Ovary (tissue), 3 donors: ENCODE measurements at regions not wholly inside any gene's neighbourhood (a gene's known extent, or its start where the extent isn't known, plus 50 kb on each side); places are given as distances from the start of the nearest gene placed in this dataset.

Experiments
- EP300 ChIP-seq: sonication (generic); formaldehyde crosslinking; IDR thresholded peaks from one replicate; pipeline ENCODE4 v1.6.1; 2017; ENCODE audit warnings: antibody characterized with exemption
- POLR2A ChIP-seq: fragments of 450-650 bp; IDR thresholded peaks from one replicate; pipeline ENCODE4 v1.6.1; 2017; ENCODE audit warnings: antibody characterized with exemption, mild to moderate bottlenecking, moderate library complexity
- TF ChIP-seq, protein P1 (sequence below), 3 donors: fragments of 450-650 bp in 2 of 3; fragments of 200-600 bp in 1 of 3; IDR thresholded peaks; one replicate each; pipeline versions ENCODE4 v1.5.1 to v1.8.0; 2016 to 2022; ENCODE audit warnings: antibody characterized with exemption in 3 of 3, mild to moderate bottlenecking in 1 of 3
- donor health status: DM: no; HTN: no; CAD: no.

DNA sequence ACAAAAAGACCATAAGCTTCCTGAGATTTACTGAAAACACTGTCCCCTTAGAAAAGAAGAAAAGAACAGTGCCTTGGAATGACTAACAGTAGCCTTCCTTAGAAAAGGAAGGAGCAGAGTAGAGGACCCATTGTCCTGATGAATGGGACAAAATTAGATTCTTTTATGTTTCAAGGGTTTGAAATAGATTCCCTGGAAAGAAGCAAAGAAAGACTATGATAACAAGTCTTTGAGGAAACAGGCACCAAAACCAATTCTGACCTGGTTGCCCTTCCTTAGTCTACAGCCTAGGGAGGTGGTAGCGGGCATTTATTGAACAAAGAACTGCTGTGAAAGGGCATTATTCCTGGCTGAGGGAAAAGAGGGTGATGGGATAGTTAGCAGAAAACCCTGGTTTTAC lies 1024.8 kb downstream of the TBL1XR1 start:
- TF ChIP-seq, protein P1, sequence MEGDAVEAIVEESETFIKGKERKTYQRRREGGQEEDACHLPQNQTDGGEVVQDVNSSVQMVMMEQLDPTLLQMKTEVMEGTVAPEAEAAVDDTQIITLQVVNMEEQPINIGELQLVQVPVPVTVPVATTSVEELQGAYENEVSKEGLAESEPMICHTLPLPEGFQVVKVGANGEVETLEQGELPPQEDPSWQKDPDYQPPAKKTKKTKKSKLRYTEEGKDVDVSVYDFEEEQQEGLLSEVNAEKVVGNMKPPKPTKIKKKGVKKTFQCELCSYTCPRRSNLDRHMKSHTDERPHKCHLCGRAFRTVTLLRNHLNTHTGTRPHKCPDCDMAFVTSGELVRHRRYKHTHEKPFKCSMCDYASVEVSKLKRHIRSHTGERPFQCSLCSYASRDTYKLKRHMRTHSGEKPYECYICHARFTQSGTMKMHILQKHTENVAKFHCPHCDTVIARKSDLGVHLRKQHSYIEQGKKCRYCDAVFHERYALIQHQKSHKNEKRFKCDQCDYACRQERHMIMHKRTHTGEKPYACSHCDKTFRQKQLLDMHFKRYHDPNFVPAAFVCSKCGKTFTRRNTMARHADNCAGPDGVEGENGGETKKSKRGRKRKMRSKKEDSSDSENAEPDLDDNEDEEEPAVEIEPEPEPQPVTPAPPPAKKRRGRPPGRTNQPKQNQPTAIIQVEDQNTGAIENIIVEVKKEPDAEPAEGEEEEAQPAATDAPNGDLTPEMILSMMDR (IDR thresholded peaks at IDR 0.05): no peak
- no peak for TF ChIP-seq POLR2A
- no peak for TF ChIP-seq EP300
